CD4-positive, alpha-beta T cell (primary cell): ENCODE measurements at regions not wholly inside any gene's neighbourhood (a gene's known extent, or its start where the extent isn't known, plus 50 kb on each side); places are given as distances from the start of the nearest gene placed in this dataset.
"Not testable (repeated sequence)": the region's sequence is repeated elsewhere in the genome, so short reads cannot be mapped to it uniquely, and the experiment has no call there.

Experiments used
- ATAC-seq: fragments of 200-7000 bp; cut with Tn5 transposase; one replicate; pipeline ENCODE4 v1.10.0; 2022; ENCODE audit warnings: mild to moderate bottlenecking; ENCODE audit not compliant: poor library complexity
- CTCF ChIA-PET: fragments of 350-600 bp; sonication (Branson Sonifier 250); formaldehyde crosslinking; loops from one replicate; lab custom pipeline; 2021; ENCODE audit warnings: antibody characterized with exemption, inconsistent platforms; lab: Charles Lee
- POLR2A ChIA-PET: fragments of 350-600 bp; sonication (Branson Sonifier 250); formaldehyde crosslinking; loops from one replicate; lab custom pipeline; 2021; ENCODE audit warnings: antibody characterized with exemption, inconsistent platforms; lab: Charles Lee
- DNase-seq, 14 experiments: peaks; one replicate each; pipeline ENCODE4 v3.0.0-alpha.2; 2013 to 2020; ENCODE audit warnings: mixed read lengths in 2 of 14
- H3K27ac ChIP-seq, 2 donors: one replicate each; pipeline versions ENCODE4 v1.5.1 to v1.7.0; 2013; ENCODE audit warnings: low read length in 2 of 2, low read depth in 1 of 2, mild to moderate bottlenecking in 1 of 2
- H3K27me3 ChIP-seq, 2 experiments: 1 replicate in 1 of 2; 2 replicates in 1 of 2; pipeline versions ENCODE4 v1.6.1 to v1.7.0; 2013; ENCODE audit warnings: low read length in 2 of 2, control low read depth in 1 of 2, mild to moderate bottlenecking in 1 of 2, moderate library complexity in 1 of 2; ENCODE audit not compliant: insufficient read depth in 2 of 2, control insufficient read depth in 1 of 2
- H3K36me3 ChIP-seq: one replicate; pipeline ENCODE4 v1.6.1; 2013; ENCODE audit warnings: low read length, control low read depth; ENCODE audit not compliant: insufficient read depth
- H3K4me1 ChIP-seq: one replicate; pipeline ENCODE4 v1.6.1; 2013; ENCODE audit warnings: low read length, control low read depth; ENCODE audit not compliant: insufficient read depth
- H3K4me3 ChIP-seq: one replicate; pipeline ENCODE4 v1.5.1; 2013; ENCODE audit warnings: mild to moderate bottlenecking, low read length, moderate library complexity
- H3K9me3 ChIP-seq, 2 experiments: 1 replicate in 1 of 2; 2 replicates in 1 of 2; pipeline versions ENCODE4 v1.6.1 to v1.7.0; 2013; ENCODE audit warnings: low read length in 2 of 2, mild to moderate bottlenecking in 2 of 2, control low read depth in 1 of 2, moderate library complexity in 1 of 2; ENCODE audit not compliant: control insufficient read depth in 1 of 2, insufficient read depth in 1 of 2
- H3K27ac Mint-ChIP-seq: one replicate; pipeline ENCODE4 v1.8.0; 2020; ENCODE audit warnings: mixed read lengths
- H3K27me3 Mint-ChIP-seq: one replicate; pipeline ENCODE4 v1.8.0; 2021; ENCODE audit warnings: mixed read lengths
- H3K36me3 Mint-ChIP-seq: one replicate; pipeline ENCODE4 v1.8.0; 2021; ENCODE audit warnings: low read depth, mixed read lengths
- H3K4me1 Mint-ChIP-seq: one replicate; pipeline ENCODE4 v1.8.0; 2021; ENCODE audit warnings: low read depth, mixed read lengths
- H3K4me3 Mint-ChIP-seq: one replicate; pipeline ENCODE4 v1.8.0; 2020; ENCODE audit warnings: mild to moderate bottlenecking, mixed read lengths
- H3K9me3 Mint-ChIP-seq: one replicate; pipeline ENCODE4 v1.8.0; 2020; ENCODE audit warnings: mixed read lengths
- intact Hi-C, 2 experiments: fragments of 100-400 bp; cut with DNase I in 1 of 2; cut with micrococcal nuclease in 1 of 2; formaldehyde crosslinking; loops; one replicate each; pipeline versions ENCODE4 v1.15.1 to v1.9.0; 2023 to 2025; cut with DNase I, micrococcal nuclease

- peaks cover 7 to 22% of the 10 kb centered on the region in 2 experiments for H3K9me3 ChIP-seq
- H3K27me3 ChIP-seq, ATAC-seq, DNase-seq, H3K27ac Mint-ChIP-seq, H3K36me3 ChIP-seq, CTCF ChIA-PET, H3K4me3 ChIP-seq, POLR2A ChIA-PET, H3K36me3 Mint-ChIP-seq, H3K4me1 ChIP-seq, H3K27me3 Mint-ChIP-seq, intact Hi-C loops, H3K27ac ChIP-seq, H3K9me3 Mint-ChIP-seq, H3K4me3 Mint-ChIP-seq, H3K4me1 Mint-ChIP-seq: not testable (repeated sequence)
These were observed 415.9 kb upstream of the ZNF722 start for GRCh38 chr7:63582771-63583170.

- not testable (repeated sequence) for H3K9me3 Mint-ChIP-seq
These were observed 411.3 kb upstream of the ZNF722 start for GRCh38 chr7:63587151-63587853.

GRCh38 chr7:63591249-63591648, 407.4 kb upstream of the ZNF722 start:
- H3K27ac ChIP-seq, H3K4me1 ChIP-seq, H3K9me3 Mint-ChIP-seq, POLR2A ChIA-PET, CTCF ChIA-PET, H3K27me3 ChIP-seq, H3K27me3 Mint-ChIP-seq, H3K9me3 ChIP-seq, H3K36me3 ChIP-seq, H3K4me3 ChIP-seq, DNase-seq, intact Hi-C loops, H3K27ac Mint-ChIP-seq, ATAC-seq, H3K4me3 Mint-ChIP-seq, H3K36me3 Mint-ChIP-seq, H3K4me1 Mint-ChIP-seq: not testable (repeated sequence)

More at GRCh38 chr7:63587151-63587853, 411.3 kb upstream of the ZNF722 start:
- H3K27me3 ChIP-seq, H3K4me3 ChIP-seq, H3K36me3 ChIP-seq, H3K4me1 ChIP-seq, ATAC-seq, CTCF ChIA-PET, H3K9me3 ChIP-seq, POLR2A ChIA-PET, H3K36me3 Mint-ChIP-seq, H3K27ac ChIP-seq, intact Hi-C loops, H3K27me3 Mint-ChIP-seq, H3K27ac Mint-ChIP-seq, H3K4me1 Mint-ChIP-seq, DNase-seq, H3K4me3 Mint-ChIP-seq: not testable (repeated sequence)

- H3K27me3 Mint-ChIP-seq, CTCF ChIA-PET, H3K36me3 ChIP-seq, intact Hi-C loops, H3K4me1 Mint-ChIP-seq, DNase-seq, H3K4me3 Mint-ChIP-seq, ATAC-seq, H3K9me3 ChIP-seq, H3K4me1 ChIP-seq, H3K9me3 Mint-ChIP-seq, H3K27ac Mint-ChIP-seq, H3K27ac ChIP-seq, H3K4me3 ChIP-seq, H3K27me3 ChIP-seq, POLR2A ChIA-PET, H3K36me3 Mint-ChIP-seq: not testable (repeated sequence)
These were observed 394.8 kb upstream of the ZNF722 start for GRCh38 chr7:63603812-63604211.

GRCh38 chr7:63604853-63605252, 393.8 kb upstream of the ZNF722 start:
- DNase-seq, H3K4me1 ChIP-seq, H3K4me3 ChIP-seq, POLR2A ChIA-PET, H3K4me3 Mint-ChIP-seq, intact Hi-C loops, H3K9me3 ChIP-seq, H3K9me3 Mint-ChIP-seq, CTCF ChIA-PET, H3K36me3 Mint-ChIP-seq, H3K27me3 ChIP-seq, H3K4me1 Mint-ChIP-seq, H3K27ac Mint-ChIP-seq, H3K36me3 ChIP-seq, H3K27ac ChIP-seq, H3K27me3 Mint-ChIP-seq, ATAC-seq: not testable (repeated sequence)

- H3K27ac Mint-ChIP-seq: not testable (repeated sequence)
These were observed 381.1 kb upstream of the ZNF722 start for GRCh38 chr7:63617595-63617994.

GRCh38 chr7:63620169-63620735, 378.4 kb upstream of the ZNF722 start:
- not testable (repeated sequence) for H3K4me1 Mint-ChIP-seq

More at GRCh38 chr7:63617595-63617994, 381.1 kb upstream of the ZNF722 start:
- H3K4me3 Mint-ChIP-seq, H3K36me3 Mint-ChIP-seq, H3K27me3 ChIP-seq, H3K9me3 Mint-ChIP-seq, H3K27ac ChIP-seq, H3K4me1 Mint-ChIP-seq, H3K27me3 Mint-ChIP-seq, DNase-seq, ATAC-seq, intact Hi-C loops, POLR2A ChIA-PET, H3K4me3 ChIP-seq, CTCF ChIA-PET, H3K36me3 ChIP-seq, H3K4me1 ChIP-seq, H3K9me3 ChIP-seq: not testable (repeated sequence)

More at GRCh38 chr7:63620169-63620735, 378.4 kb upstream of the ZNF722 start:
- ATAC-seq, H3K4me3 Mint-ChIP-seq, H3K4me1 ChIP-seq, H3K27ac ChIP-seq, H3K9me3 ChIP-seq, H3K27me3 Mint-ChIP-seq, CTCF ChIA-PET, H3K9me3 Mint-ChIP-seq, POLR2A ChIA-PET, H3K36me3 ChIP-seq, intact Hi-C loops, H3K27me3 ChIP-seq, DNase-seq, H3K4me3 ChIP-seq, H3K27ac Mint-ChIP-seq, H3K36me3 Mint-ChIP-seq: not testable (repeated sequence)
